Stimulated activated CD8-positive, alpha-beta memory T cell treated with anti-CD3 and anti-CD28 coated beads, Interleukin-7, amount 100 ng/mL, for 1 hour (primary cell): ENCODE measurements at regions not wholly inside any gene's neighbourhood (a gene's known extent, or its start where the extent isn't known, plus 50 kb on each side); places are given as distances from the start of the nearest gene placed in this dataset.

Experiments
- DNase-seq, 2 donors: peaks; one replicate each; pipeline ENCODE4 v3.0.0-alpha.2; 2020; ENCODE audit warnings: low read depth in 2 of 2

DNA sequence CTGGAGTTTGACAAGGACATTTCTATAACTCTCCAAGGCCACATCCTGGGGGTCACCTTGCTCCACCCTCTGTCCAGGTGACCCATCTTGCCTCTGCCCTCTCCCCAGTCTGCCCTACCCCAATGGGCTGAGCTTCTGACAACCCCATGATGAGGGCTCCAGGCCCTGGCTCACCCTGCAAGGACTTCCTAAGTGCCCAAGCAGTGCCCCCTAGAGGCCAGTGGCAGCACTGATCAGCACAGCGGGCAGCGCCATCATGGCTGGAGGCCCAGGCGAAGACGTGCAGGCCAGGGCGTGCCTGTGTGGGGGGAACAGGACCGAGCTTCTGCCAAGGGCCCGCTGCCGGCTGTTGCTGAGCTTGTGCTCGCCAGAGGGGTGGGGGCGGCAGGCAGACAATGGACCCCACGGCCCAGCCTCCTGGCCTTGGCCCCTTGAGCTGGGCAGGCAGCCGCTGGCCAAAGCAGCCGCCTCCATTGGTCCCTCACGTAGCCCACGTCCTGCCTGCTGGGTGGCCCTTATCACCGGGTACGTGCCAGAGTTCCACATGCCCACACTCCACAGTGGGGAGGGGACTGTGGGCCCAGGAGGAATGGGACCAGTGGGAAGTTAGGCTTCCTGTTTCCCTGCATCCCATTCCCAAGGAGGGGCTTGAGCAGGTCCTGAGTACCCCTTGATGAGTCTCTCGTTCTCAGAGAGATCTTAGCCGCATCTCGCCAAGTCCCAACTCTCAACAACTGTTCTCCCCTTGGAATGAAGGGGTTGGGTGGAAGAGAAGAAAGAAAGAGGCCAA is 64.3 kb downstream of the MRPL14 start:
- no peak for DNase-seq

DNA sequence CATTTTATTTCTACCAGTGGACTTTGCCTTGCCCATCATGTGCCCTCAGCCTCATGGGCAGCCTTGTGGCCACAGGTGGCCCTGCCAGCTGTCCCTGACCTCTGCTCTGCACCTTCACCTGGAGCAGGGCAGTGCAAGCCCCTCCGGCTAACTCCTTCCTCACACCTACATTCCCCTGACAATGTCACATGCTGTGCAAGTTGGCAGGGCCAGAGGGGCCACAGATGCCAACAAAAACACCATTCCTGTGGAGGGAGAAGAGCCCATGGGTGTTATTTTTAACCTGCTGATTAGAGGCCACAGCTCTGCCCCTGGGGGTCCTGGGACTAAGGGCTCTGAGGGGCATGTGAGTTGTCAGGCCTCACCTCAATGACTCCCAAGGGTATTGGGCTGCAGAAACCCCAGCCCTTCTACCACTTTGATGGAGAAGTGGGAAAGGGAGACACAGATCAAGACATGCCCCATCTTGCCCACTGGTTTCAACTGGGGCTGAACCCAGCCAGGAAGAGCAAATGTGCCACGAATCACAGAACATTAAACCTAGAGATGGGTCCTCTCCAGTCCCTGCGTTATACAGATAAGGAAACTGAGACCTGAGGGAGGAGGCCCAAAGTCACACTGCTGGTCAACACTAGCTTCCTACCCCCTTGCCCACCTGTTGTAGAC is 65.0 kb downstream of the MRPL14 start:
- DNase-seq: no peak

DNA sequence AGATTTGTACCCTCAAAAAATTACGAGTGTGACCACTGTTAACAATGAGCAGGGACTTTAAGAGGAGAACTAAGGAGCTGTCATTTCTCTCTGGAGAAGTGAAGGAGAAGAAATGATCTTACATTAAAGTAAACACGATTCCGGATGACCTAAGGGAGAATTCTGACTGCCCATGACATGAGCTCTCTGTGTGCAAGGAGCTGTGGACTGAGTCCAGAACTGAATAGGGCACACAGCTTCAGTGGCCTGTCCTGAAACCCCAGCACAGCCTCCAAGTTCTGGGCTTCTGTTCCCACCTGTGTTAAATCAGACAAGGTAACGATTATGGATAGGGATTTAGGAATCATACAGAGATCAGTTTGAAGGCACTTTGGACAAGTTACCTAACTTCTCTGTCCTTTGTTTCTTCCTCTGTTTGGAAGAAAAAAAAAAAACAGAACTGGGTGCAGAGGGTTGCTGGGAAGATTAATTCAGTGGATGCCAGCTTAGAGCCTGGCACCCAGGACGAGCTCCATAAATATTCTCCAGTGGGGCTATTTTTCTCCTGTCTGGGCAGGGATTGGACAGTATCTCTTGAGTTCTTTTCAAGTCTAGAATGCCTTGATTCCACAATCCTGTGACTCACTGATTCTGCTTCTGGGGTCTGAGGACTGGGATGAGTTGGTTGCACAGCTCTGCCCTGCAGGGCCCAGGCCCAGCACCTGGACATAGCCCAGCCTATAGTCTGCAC is 65.7 kb downstream of the MRPL14 start:
- DNase-seq: no peak

DNA sequence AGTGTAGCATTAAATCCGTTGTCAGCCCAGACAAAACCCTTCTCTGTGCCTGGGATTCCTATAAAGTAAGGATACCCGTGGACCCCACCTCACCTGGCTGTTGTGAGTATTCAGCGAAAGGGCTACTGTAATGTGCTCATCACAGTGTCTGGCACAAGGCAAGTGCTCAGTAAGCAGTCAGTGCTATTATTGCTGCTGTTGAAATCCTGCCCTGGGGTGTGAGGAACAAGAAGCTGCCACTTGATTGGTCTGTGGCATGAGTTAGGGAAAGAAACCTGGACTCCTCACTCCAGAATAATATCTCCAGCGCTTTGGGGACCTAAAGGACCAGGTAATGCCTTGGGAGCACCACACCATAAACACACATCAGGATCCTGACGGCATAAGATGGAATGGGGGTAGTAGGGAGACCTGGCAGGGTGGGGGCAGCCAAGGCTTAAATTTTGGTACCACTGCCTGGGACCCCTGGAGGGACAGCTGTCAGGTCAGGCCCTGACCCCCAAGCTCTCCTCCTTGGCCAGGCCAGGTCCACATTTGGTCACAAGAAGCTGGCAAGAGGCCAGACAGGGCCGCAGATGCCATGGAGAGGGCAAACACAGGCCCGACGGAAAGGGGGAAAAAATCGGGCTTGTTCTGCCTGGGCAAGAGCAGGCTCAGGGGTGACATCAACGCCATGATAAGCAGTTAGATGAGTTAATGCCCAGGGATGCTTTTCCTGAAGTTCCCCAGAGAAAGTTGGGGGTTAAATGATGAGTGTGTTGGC is 66.5 kb downstream of the MRPL14 start:
- DNase-seq: no peak

DNA sequence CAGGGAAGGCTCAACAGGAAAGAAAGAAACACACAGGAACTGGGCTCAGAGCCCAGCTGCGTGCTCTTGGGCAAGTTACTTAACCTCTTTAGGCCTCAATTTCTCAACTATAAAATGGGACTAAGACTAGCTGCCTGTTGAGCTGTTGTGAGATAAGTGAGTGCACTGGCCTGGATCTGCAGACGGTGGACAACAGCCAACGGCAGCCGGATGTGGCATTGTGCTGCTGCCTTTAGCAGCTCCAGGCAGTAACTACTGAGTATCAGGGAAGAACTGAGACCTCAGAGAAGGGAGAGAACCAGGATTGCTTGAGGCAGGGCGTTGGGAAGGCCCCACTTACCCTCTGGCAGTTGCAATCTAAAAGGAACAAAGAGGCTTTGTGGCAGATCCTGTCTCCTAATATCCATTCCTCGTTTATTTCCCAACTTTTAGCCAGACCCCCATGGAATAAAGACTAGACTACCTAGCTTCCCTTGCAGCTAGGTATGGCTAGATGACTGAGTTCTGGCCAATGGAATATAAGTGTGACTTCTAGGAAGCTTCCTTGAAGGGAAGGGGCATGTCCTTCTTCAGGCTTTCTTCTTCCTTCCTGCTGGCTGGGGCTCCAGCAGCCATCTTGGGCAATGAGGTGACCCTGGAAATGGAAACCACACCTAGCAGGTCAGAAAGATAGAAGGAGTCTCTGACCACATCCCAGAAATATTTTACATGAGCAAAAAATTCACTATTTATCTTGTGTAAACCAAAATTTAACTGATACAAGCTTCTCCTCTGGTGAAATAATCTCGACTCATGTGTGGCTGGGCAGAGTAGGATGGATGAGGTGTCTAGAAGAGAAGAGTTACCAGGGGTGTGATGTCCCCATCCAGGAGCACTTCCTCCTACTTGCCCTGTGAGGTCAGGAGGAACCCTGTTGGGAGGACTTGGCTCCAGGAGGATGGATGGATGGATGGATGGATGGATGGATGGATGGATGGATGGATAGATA is 67.6 kb downstream of the MRPL14 start:
- DNase-seq: no peak

DNA sequence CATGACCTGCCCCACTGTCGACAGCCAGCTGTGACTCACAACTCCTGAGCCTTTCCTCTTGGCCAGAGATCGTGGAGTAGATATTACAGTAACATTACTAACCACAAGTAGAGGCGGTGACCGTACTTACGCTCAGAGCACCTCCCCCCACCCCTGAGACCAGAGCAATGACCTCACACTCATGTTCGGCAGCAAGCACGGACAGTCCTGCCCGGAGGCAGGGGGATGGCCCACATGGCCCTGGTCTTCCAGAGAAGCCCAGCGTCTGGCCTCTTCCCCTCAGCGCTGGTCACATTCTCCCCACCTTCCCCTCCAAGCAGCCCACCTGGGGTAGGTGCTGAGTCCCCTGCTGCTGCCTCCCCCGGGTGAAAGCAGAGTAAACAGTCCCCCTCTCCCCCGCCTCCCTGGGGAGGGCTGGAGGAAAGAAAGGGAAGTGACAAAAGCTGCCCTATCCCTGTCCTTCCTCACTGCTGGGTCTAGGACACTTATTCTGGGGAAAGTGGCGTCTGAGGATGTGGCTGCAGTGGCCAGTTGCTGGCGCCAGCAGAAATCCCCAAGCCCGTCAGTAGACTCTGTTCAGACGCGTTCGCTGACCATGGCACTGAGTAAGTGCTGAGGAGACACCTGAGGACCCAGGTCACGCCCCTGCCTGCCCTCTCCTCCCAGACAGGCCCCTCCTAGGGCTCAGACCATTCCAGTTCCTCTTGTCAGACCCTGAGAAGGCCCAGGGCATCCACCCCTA is 68.5 kb downstream of the MRPL14 start:
- no peak for DNase-seq

DNA sequence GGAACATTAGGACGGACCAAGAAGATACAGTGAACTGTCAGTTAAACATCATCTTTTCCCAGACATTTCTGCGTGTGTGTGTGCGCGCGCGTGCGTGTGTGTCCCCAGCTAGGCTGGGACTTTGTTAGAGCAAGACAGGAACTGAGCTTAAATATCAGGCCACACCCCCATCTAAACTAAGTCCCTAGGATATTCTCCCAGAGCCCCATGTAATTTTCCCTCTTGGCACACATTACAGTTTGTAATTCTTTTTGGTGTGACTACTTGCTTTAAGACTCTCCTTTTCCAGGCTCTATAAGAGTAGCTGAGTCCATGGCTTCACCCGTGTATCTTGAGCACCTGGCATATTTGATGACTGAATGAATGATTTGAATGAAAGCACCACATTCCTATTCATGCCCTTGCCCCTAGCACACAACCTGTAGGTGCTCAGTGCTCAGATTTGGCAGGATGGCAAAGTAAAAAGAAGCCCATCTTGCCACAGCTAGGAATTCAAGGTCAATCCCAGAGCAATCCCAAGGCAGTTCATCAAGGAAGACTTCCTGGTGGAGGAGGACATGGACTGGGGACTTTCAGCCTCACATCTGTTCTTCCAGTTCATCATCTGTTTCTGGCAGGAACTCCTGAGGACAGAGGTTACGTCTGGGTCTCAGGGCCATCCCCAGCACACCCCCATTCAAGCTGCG is 69.2 kb downstream of the MRPL14 start:
- no peak for DNase-seq

DNA sequence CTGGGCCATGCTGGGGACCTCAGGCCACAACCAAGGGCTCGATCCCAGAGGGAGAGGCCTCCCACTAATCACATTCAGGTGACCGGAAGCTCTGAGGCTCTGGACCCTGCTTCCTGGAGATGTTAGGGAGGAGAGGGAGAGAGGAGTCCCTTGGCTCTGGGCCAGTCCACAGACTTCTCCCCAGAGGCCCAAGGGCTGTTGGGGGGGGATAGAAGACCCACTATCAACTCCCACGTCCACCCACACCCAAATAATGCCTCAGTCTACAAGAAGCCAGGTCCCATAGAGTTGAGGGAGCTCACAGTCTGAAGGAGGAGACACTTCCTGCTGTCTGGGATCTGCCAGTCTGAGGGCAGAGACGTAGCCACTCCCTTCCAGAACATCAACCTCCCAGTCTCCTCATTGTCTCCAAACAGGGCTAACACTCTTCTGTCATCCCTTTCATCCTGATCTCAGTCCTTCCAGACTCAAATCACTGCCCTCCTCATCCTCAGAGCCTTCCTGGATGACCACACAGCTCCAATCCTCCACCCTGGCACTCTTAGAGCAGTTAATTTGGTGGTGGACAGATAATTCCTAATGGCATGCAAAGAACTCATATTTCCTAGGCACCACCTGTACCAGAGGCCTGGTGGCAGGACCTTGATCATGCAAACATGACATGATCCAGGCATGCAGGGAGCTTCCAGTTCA is 69.9 kb downstream of the MRPL14 start:
- no peak for DNase-seq

DNA sequence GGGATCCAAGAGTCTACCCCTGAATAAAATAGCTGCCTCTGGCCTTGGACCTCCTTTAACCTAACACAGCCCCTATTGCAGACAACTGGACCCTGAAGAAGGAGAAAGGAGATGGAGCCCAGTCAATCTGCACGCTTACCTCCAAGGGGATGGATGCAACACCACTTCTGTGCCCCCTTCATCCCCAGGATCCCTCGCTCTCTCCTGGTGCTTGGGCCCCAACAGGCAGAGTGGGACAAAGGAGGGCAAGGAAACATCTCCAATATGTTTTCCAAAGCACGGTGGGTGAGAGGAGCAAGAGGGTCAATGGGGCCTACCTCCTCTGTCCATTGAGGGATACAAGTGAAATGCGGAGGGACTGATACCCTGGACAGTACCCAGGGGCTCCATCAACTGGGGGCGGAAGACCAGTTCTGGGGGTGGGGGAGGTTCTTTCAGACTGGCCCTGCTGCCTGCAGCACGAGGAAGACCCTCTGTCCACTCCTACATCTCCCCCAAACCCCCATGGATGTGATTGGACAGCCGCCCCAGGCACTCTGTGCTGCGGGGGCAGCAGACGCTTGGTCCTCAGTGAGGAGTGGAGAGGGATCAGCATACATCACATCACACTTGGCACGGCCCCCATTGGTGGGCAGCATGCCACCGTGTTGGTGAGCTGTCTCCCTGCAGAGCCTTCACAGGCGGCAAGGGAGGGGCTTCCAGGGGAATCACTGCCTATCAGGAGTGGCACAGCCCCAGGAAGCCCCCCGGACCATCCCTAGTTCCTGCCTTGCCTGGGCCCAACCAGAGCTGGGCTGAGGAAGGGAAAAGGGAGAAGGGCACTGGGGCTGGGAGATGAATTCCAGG is 70.6 kb downstream of the MRPL14 start:
- no peak for DNase-seq

DNA sequence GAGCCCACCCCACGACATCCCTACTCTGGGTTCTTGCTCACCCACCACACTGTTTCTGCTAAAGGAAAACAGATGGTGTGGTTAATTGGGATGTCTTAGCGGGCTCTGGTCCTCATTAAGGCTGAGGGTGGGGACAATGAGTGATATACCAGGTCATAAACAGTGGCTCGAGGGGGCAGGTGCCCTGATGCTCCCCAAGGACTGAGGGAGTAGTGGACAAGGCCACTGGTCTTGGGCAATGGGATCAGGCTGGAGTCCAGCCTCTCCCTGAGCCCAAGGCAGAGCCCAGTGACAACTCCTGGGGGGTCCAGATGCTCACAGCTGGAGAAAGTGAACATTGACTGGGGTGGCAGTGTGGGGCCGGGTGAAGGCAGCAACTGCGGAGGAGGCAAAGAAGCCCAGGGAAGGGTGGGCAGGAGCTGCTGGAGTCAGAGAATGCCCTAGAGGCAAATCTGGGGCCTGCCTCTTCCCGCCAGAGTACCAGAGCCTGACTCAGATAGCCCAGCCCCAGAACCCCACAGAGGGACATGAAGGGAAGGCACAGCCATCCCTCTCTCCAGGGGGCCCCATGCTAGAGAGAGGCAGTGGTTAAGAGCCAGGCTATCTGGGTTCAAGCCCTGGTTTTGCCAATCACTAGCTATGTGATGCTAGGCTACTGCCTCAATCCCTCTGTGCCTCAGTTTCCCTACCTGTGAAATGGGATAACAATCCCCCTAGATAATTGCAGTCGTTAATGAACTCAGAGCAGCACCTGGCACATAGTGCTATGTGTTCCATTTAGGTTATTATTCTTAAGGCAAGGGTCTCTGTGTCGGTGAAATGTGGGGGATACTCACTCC is 72.3 kb downstream of the MRPL14 start:
- DNase-seq: no peak

DNA sequence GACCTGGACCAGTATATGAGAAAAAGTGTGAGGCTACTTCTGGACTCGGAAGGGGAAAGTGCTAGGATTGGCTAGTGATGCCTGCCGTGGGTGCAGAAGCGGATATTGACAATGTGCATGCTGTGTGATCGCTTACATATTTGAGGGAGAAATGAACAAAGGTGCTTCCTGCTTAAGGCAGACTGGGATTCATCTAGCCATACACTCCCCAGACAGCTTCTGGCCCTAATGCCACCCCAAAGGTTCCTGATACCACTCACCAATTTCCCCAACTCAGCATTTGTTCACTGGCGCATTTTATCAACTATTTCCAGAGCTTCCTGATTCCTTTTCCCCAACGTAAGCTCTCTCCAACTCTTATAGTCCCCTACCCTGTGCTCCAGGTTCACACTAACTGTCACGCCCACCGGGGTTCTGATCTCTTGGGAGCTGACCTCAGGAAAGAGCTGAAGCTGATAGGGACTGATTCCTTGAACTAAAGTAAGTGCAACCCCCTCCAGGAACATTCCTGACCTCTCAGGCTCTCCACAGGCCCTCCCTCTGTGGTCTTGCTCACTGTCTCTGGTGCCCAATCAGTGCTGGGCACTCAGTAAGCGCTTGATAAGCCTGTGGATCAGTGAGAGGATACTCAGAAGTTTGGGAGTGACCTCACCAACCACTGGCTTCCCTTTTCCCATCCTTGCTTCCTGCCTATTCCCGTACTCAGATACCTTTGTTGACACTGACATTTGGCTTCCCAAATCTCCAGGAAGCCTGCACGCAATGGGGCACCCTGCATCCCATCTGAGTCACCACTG is 73.3 kb downstream of the MRPL14 start:
- DNase-seq: no peak

DNA sequence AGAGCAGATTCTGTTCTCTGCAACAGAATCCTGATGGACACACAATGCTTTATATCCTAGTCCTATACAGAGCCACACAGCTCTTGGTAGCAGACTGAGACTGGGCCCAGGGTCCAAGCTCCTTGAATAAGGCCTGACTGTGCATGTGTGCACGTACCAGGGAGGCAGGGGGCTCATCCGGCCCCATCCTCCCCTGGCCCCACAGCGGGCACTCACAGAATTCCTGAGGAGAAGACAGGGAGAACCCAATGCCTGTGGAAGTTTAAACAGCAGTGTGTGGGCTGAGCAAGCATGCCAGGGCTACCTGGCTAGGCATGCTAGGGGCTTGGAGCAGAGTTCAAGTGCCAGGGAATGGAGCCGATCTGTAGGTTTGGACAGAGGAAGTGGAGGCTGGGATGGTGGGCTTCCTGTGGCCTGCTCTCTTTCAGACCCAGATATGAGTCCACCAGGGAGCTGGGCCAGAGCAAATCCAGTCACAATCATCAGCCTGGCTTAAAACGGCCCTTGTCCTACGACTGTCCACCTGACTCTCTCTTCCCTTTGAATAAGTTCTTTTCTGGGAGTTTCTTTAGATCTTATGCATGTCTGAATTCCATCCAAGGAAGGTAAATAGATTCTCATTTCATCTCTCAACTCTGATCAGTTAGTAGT is 74.0 kb downstream of the MRPL14 start:
- DNase-seq: no peak

DNA sequence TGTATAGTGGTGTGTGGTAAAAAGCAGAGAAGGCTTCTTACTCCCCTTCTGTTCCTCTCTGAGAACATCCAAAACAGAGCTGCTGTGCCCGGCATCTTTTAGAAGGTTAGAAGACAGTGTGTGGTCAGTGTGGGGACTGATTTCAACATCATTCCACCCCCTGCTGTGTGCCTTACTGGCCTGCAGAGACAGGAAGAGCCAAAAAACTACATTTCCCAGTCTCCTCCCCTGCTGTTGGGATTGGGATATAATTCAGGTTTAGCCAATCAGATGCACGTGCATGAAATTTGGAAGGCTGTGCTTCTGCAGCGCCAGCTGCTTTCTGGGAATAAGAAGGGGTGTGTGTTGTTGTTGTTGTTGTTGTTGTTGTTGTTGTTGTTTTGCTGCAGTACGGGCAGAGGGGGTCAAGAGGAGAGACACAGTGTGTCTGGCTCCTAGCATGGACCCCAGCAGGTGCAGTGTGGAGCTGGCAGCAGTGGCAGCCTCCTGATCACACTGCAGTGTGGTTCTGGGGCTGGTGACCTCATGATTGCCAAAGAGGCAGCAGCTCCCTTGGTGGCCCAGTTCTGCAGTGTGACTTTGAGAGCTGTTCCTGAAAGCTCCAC is 74.7 kb downstream of the MRPL14 start:
- DNase-seq: no peak

DNA sequence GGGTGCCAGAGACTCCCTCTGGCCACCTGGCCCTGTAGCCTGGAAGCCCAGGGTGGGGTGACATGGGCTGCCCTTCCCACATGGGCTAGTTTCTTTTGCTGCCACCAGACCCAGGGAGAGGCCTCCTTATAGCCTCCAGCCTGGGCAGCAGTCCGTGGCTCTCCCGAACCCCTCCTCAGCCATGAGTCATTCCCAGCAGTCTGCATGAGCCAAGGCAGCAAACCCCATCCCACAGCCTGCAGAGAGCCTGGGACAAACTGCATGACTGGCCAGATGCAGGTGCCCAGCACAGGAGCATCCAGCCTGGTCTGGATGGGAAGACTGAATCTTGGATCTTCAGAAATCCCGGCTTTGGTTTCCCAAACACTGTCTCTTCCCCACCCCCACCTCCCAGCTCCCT is 75.7 kb downstream of the MRPL14 start:
- no peak for DNase-seq

DNA sequence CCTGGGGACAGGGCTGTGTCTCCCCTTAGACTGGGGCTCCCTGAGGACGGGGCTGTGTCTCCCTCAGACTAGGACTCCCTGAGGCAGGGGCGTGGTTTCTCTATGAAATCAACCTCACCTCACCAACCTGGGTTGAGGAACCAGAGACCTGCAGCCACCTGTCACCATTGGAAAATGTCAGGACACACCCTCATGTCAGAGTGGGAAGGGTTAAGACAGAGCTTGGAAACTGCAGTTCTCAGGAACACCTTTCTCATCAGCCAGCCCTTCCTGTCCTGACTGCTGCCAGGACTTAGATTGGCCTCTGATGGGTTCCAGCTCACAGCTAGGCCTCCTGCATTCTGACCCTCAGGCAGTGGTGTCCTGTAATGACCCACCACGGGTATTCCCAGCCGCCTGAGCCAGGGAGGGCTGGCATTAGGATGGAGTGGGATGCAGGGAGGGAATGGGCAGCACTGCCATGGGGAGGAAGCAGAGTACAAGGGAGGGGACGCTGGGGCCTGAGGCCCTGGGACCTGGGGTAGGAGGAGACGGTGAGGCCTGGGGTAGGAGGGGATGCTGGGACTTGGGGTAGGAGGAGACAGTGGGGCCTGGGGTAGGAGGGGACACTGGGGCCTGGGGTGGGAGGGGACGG is 76.3 kb downstream of the MRPL14 start:
- no peak for DNase-seq
